RWPE2 (cell line): ENCODE measurements at regions not wholly inside any gene's neighbourhood (a gene's known extent, or its start where the extent isn't known, plus 50 kb on each side); places are given as distances from the start of the nearest gene placed in this dataset.

Experiments used
- ATAC-seq: fragments of 200-7000 bp; cut with Tn5 transposase; 3 replicates; pipeline ENCODE4 v1.9.1; 2021; ENCODE audit warnings: low read depth
- DNase-seq: peaks from one replicate; pipeline ENCODE4 v3.0.0-alpha.2; 2020; ENCODE audit warnings: low spot score
- H3K27ac ChIP-seq: fragments of 450-650 bp; 2 replicates; pipeline ENCODE4 v1.5.1; 2017; ENCODE audit warnings: mild to moderate bottlenecking; ENCODE audit not compliant: poor library complexity, severe bottlenecking
- H3K27me3 ChIP-seq: fragments of 250-450 bp; sonication (Bioruptor Pico); 2 replicates; pipeline ENCODE4 v1.5.1; 2021; ENCODE audit warnings: mild to moderate bottlenecking, moderate library complexity; ENCODE audit not compliant: insufficient read depth, poor library complexity, severe bottlenecking
- H3K36me3 ChIP-seq: fragments of 250-450 bp; sonication (Bioruptor Pico); 2 replicates; pipeline ENCODE4 v1.5.1; 2020; ENCODE audit warnings: low read depth, mild to moderate bottlenecking, moderate library complexity
- H3K4me1 ChIP-seq: fragments of 250-450 bp; sonication (Bioruptor Pico); 2 replicates; pipeline ENCODE4 v1.5.1; 2021; ENCODE audit warnings: mild to moderate bottlenecking, moderate library complexity; ENCODE audit not compliant: insufficient read depth, poor library complexity, severe bottlenecking
- H3K4me3 ChIP-seq: fragments of 250-450 bp; sonication (Bioruptor Pico); 2 replicates; pipeline ENCODE4 v1.5.1; 2021; ENCODE audit warnings: mild to moderate bottlenecking, moderate library complexity; ENCODE audit not compliant: severe bottlenecking
- H3K9me3 ChIP-seq: fragments of 250-450 bp; sonication (Bioruptor Pico); 2 replicates; pipeline ENCODE4 v1.5.1; 2021; ENCODE audit warnings: mild to moderate bottlenecking, moderate library complexity; ENCODE audit not compliant: severe bottlenecking
- CTCF ChIP-seq: fragments of 450-650 bp; IDR thresholded peaks from one replicate; pipeline ENCODE4 v1.5.1; 2017; ENCODE audit warnings: mild to moderate bottlenecking, moderate library complexity; ENCODE audit not compliant: poor library complexity, severe bottlenecking

GRCh38 chr18:38116716-38117115 lies 551.1 kb upstream of the CELF4 start:
- no peaks in the 10 kb centered on the region for H3K36me3 ChIP-seq
- no peak for DNase-seq
- H3K9me3 ChIP-seq, result no peaks in the 10 kb centered on the region
- H3K4me3 ChIP-seq, result no peak overlapping the region
- TF ChIP-seq CTCF, result no peak
- no peaks in the 10 kb centered on the region for H3K4me1 ChIP-seq
- no peak for ATAC-seq
- no peaks in the 10 kb centered on the region for H3K27me3 ChIP-seq
- H3K27ac ChIP-seq, result no peak overlapping the region

- TF ChIP-seq CTCF, result no peak
- ATAC-seq, result no peak
- H3K4me3 ChIP-seq, result no peak overlapping the region
- no peaks in the 10 kb centered on the region for H3K36me3 ChIP-seq
- no peak overlapping the region for H3K27ac ChIP-seq
- H3K4me1 ChIP-seq, result no peaks in the 10 kb centered on the region
- DNase-seq, result no peak
- no peaks in the 10 kb centered on the region for H3K27me3 ChIP-seq
- H3K9me3 ChIP-seq, result no peaks in the 10 kb centered on the region
Measured at GRCh38 chr18:38115201-38115600, 549.6 kb upstream of the CELF4 start.

- Histone ChIP-seq H3K4me1 (no peaks in the 10 kb centered on the region), H3K27ac (no peak overlapping the region), H3K9me3 (no peaks in the 10 kb centered on the region), H3K27me3 (no peaks in the 10 kb centered on the region), H3K36me3 (no peaks in the 10 kb centered on the region), H3K4me3 (no peak overlapping the region)
- DNase-seq (no peak), ATAC-seq (no peak)
- TF ChIP-seq CTCF, result no peak
Measured at GRCh38 chr18:38087538-38087937, 521.9 kb upstream of the CELF4 start.

GRCh38 chr18:38081516-38081915 lies 515.9 kb upstream of the CELF4 start:
- H3K36me3 ChIP-seq, result no peaks in the 10 kb centered on the region
- no peak overlapping the region for H3K27ac ChIP-seq
- ATAC-seq (no peak; the same call in 1 of the 3 replicates), DNase-seq (no peak)
- no peaks in the 10 kb centered on the region for H3K4me1 ChIP-seq
- no peaks in the 10 kb centered on the region for H3K27me3 ChIP-seq
- H3K4me3 ChIP-seq, result no peak overlapping the region
- TF ChIP-seq CTCF, result no peak
- H3K9me3 ChIP-seq, result no peaks in the 10 kb centered on the region

- Histone ChIP-seq H3K36me3 (no peaks in the 10 kb centered on the region), H3K4me3 (no peak overlapping the region), H3K27me3 (no peaks in the 10 kb centered on the region), H3K4me1 (no peaks in the 10 kb centered on the region), H3K27ac (no peak overlapping the region), H3K9me3 (no peaks in the 10 kb centered on the region)
- no peak for TF ChIP-seq CTCF
- no peak for DNase-seq
- ATAC-seq, result no peak
Measured at GRCh38 chr18:38077229-38077628, 511.6 kb upstream of the CELF4 start.
